HepG2 (cell line): ENCODE measurements at regions not wholly inside any gene's neighbourhood (a gene's known extent, or its start where the extent isn't known, plus 50 kb on each side); places are given as distances from the start of the nearest gene placed in this dataset.

Source experiments
- CBFB ChIP-seq: sonication (generic); formaldehyde crosslinking; IDR thresholded peaks from 2 replicates; pipeline ENCODE4 v1.4.0; 2020; ENCODE audit warnings: missing genetic modification reagents
- EP300 ChIP-seq, 3 experiments: sonication (generic) in 1 of 3; formaldehyde crosslinking in 1 of 3; IDR thresholded peaks; 2 replicates each; pipeline versions ENCODE4 v1.5.1 to v1.6.1; 2011 to 2020; ENCODE audit warnings: low read depth in 2 of 3, low read length in 2 of 3, borderline replicate concordance in 1 of 3, improper control_type of control experiment in 1 of 3, mild to moderate bottlenecking in 1 of 3, missing genetic modification reagents in 1 of 3, moderate library complexity in 1 of 3
- FOXJ3 ChIP-seq: sonication (generic); formaldehyde crosslinking; IDR thresholded peaks from 2 replicates; pipeline ENCODE4 v1.4.0; 2020; ENCODE audit warnings: missing genetic modification reagents, mild to moderate bottlenecking, borderline replicate concordance
- HMG20A ChIP-seq: IDR thresholded peaks from 2 replicates; pipeline ENCODE4 v1.6.1; 2016; ENCODE audit warnings: borderline replicate concordance
- MBNL3 ChIP-seq: fragments of 250-450 bp; sonication (Bioruptor Pico); conservative IDR thresholded peaks from 2 replicates; pipeline ENCODE4 v1.8.0; 2022; ENCODE audit warnings: mild to moderate bottlenecking, inconsistent platforms
- MIER3 ChIP-seq: IDR thresholded peaks from 2 replicates; pipeline ENCODE4 v1.6.1; 2016; ENCODE audit warnings: missing compliant biosample characterization, borderline replicate concordance
- NFYC ChIP-seq: IDR thresholded peaks from 2 replicates; pipeline ENCODE4 v1.6.1; 2016; ENCODE audit warnings: missing genetic modification reagents, missing compliant biosample characterization
- PAXIP1 ChIP-seq: sonication (generic); formaldehyde crosslinking; conservative IDR thresholded peaks from 2 replicates; pipeline ENCODE4 v1.4.0; 2020; ENCODE audit warnings: mild to moderate bottlenecking, missing genetic modification reagents, moderate library complexity
- RBFOX2 ChIP-seq: fragments of 200-400 bp; formaldehyde crosslinking; IDR thresholded peaks from 2 replicates; pipeline ENCODE4 v1.6.1; 2017; ENCODE audit warnings: low read depth, mild to moderate bottlenecking, low read length
- SRSF9 ChIP-seq: fragments of 200-400 bp; formaldehyde crosslinking; IDR thresholded peaks from 2 replicates; pipeline ENCODE4 v1.6.1; 2018; ENCODE audit warnings: borderline replicate concordance, mild to moderate bottlenecking, low read depth, low read length; ENCODE audit not compliant: insufficient read depth, poor library complexity, severe bottlenecking
- ZNF20 ChIP-seq: sonication (generic); formaldehyde crosslinking; IDR thresholded peaks from 2 replicates; pipeline ENCODE4 v1.4.0; 2020; ENCODE audit warnings: mild to moderate bottlenecking, moderate library complexity, missing genetic modification reagents
- ZNF205 ChIP-seq: IDR thresholded peaks from 2 replicates; pipeline ENCODE4 v1.6.1; 2018; ENCODE audit warnings: missing biosample characterization, missing genetic modification reagents
- ZNF253 ChIP-seq: sonication (generic); formaldehyde crosslinking; IDR thresholded peaks from 2 replicates; pipeline ENCODE4 v1.8.0; 2022; ENCODE audit warnings: mild to moderate bottlenecking, missing genetic modification reagents, borderline replicate concordance
- ZNF281 ChIP-seq: sonication (generic); formaldehyde crosslinking; IDR thresholded peaks from 2 replicates; pipeline ENCODE4 v1.4.0; 2020; ENCODE audit warnings: missing genetic modification reagents, borderline replicate concordance
- ZNF431 ChIP-seq: sonication (generic); formaldehyde crosslinking; IDR thresholded peaks from 2 replicates; pipeline ENCODE4 v1.9.0; 2022; ENCODE audit warnings: missing genetic modification reagents, low read depth, mild to moderate bottlenecking, borderline replicate concordance
- ZNF572 ChIP-seq: sonication (generic); formaldehyde crosslinking; IDR thresholded peaks from 2 replicates; pipeline ENCODE4 v1.5.1; 2020; ENCODE audit warnings: mild to moderate bottlenecking, missing genetic modification reagents
- ZNF891 ChIP-seq: sonication (generic); formaldehyde crosslinking; IDR thresholded peaks from 2 replicates; pipeline ENCODE4 v1.5.0; 2020; ENCODE audit warnings: mild to moderate bottlenecking, missing genetic modification reagents
- TF ChIP-seq, protein P1 (sequence below): sonication (generic); formaldehyde crosslinking; IDR thresholded peaks from 2 replicates; pipeline ENCODE4 v1.9.0; 2021; ENCODE audit warnings: missing genetic modification reagents, borderline replicate concordance

DNA sequence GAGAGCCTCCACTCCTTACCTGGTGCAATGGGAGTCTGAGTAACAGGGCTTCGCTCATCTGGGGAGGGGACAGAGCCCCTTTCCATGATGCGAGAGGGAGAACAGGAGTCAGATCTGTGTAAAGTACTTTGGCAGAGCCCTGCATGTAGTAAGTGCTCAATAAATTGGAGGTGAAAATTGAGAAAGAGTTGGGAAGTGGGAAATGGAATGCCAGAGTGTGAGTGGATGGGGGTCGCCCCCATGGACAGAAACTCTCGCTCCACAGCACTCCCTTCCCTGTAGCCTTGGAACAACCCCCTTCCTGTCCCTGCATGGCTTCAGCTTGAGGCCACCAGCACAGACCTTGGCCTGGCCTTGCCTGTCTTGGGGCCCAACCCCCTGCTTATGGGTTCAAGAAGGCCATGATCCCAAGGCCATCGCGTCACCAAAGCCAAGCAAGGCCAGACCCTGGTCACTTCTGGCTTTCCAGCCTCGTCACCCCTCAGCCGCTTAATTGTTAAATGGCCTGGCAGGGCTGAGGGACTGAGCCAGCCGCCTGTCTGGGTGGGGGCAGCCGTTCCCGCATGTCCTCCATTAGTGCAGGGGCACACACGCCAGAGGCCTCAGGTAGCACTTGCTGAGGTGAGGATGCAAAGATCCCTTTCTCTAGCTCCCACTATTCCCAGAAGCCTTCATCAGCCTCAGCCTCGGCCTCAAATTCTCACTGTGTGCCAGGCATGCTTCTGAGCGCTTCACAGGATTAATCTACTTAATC is 93.7 kb upstream of the PTPN1 start (continued):
- no peak for TF ChIP-seq SRSF9
- TF ChIP-seq EP300 (IDR thresholded peaks at IDR 0.05; ENCODE audit: low read depth in 2 of 2, low read length in 2 of 2), result 0 out of 4 replicates have a peak, but pooled peaks of 1 of the 2 experiments have one; percentile 19
- no peak for TF ChIP-seq EP300 (CRISPR knock-in tag; IDR thresholded peaks at IDR 0.05; ENCODE audit: borderline replicate concordance)
- TF ChIP-seq ZNF205 (CRISPR knock-in tag), result no peak
- no peak for TF ChIP-seq HMG20A
- no peak for TF ChIP-seq CBFB (CRISPR knock-in tag)
- 0 out of 2 replicates have a peak, but pooled peaks have one; percentile 31 for TF ChIP-seq MIER3 (CRISPR knock-in tag)
- no peak for TF ChIP-seq FOXJ3 (CRISPR knock-in tag)
- TF ChIP-seq ZNF281 (CRISPR knock-in tag), result no peak
- TF ChIP-seq, protein P1, sequence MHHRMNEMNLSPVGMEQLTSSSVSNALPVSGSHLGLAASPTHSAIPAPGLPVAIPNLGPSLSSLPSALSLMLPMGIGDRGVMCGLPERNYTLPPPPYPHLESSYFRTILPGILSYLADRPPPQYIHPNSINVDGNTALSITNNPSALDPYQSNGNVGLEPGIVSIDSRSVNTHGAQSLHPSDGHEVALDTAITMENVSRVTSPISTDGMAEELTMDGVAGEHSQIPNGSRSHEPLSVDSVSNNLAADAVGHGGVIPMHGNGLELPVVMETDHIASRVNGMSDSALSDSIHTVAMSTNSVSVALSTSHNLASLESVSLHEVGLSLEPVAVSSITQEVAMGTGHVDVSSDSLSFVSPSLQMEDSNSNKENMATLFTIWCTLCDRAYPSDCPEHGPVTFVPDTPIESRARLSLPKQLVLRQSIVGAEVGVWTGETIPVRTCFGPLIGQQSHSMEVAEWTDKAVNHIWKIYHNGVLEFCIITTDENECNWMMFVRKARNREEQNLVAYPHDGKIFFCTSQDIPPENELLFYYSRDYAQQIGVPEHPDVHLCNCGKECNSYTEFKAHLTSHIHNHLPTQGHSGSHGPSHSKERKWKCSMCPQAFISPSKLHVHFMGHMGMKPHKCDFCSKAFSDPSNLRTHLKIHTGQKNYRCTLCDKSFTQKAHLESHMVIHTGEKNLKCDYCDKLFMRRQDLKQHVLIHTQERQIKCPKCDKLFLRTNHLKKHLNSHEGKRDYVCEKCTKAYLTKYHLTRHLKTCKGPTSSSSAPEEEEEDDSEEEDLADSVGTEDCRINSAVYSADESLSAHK, result no peak
- TF ChIP-seq ZNF891 (CRISPR knock-in tag), result 0 out of 2 replicates have a peak, but pooled peaks have one; percentile 19
- 0 out of 2 replicates have a peak, but pooled peaks have one; percentile 37 for TF ChIP-seq RBFOX2
- TF ChIP-seq ZNF20, result no peak
- TF ChIP-seq PAXIP1 (CRISPR knock-in tag), result no peak
- TF ChIP-seq ZNF253 (CRISPR knock-in tag), result peak; percentile 40; the same call in 1 of the 2 replicates
- TF ChIP-seq ZNF572 (CRISPR knock-in tag), result 0 out of 2 replicates have a peak, but pooled peaks have one; percentile 65
- TF ChIP-seq MBNL3 (CRISPR knock-in tag), result no peak
- TF ChIP-seq NFYC (CRISPR knock-in tag), result no peak
- 0 out of 2 replicates have a peak, but pooled peaks have one; percentile 31 for TF ChIP-seq ZNF431 (CRISPR knock-in tag)
